Fibroblast of the aortic adventitia (primary cell): ENCODE measurements at regions not wholly inside any gene's neighbourhood (a gene's known extent, or its start where the extent isn't known, plus 50 kb on each side); places are given as distances from the start of the nearest gene placed in this dataset.

Source experiments
- DNase-seq: peaks from one replicate; pipeline ENCODE4 v3.0.0-alpha.2; 2010; ENCODE audit warnings: low read depth
- H3K4me3 ChIP-seq: 2 replicates; pipeline ENCODE4 v1.5.1; 2011; ENCODE audit warnings: low read depth, mild to moderate bottlenecking, control low read depth, low read length, moderate library complexity
- CTCF ChIP-seq: IDR thresholded peaks from 2 replicates; pipeline ENCODE4 v1.5.1; 2011; ENCODE audit warnings: mild to moderate bottlenecking, low read length, control low read depth, inconsistent platforms; ENCODE audit not compliant: insufficient read depth

DNA sequence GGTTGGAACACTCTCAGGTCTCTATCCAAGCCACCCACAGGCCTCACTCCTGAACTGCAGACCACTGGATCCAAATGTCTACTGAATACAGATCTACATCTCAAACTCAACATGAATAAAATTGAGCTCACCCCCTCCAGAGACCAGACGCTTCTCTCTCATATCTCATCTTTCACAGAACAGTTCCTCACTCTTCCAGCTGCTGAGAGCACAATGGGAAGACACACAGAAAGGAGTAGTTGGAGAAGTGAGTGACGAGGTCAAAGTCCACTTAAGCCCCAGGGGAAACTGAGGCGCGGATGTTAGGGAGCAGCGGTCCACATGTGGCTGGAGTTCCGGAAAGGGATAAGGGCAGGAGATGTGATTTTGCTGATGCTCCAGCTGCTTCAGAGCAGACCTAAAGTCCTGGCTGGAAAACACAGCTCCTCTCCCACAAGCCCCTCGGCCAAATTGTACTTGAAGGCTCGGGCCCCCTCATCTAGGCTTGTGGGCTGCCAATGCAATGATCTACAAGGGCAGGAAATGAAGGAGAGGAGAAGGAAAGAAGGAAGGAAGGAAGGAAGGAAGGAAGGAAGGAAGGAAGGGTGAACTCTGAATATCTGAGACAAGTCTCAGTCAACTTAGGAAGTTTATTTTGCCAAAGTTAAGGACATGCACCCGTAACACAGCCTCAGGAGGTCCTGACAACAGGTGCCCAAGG lies 211.2 kb upstream of the TLE3 start:
- TF ChIP-seq CTCF = no peak
- DNase-seq = no peak
- H3K4me3 ChIP-seq = no peak overlapping the region

- DNase-seq = no peak
- no peak overlapping the region for H3K4me3 ChIP-seq
- TF ChIP-seq CTCF = no peak
These were observed 210.5 kb upstream of the TLE3 start for GRCh38 chr15:70308011-70308734.

- no peak for TF ChIP-seq CTCF
- H3K4me3 ChIP-seq = no peak overlapping the region
- DNase-seq = no peak
These were observed 208.9 kb upstream of the TLE3 start for GRCh38 chr15:70306582-70306981.

DNA sequence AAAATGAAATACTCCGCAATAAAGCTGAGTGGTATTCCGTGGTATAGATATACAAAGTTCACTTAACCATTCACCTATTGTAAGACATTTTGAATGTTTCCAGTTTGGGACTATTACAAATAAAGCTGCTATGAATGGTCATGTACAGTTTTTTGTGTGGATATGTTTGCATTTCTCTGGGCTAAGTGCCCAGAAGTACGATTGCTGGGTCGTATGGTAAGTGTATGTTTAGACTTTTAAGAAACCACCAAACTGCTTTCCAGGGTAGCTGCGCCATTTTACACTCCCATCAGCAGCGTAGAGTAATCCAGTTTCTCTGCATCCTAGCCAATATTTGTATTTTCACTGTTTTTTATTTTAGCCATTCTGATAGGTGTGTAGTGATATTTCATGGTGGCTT lies 208.4 kb upstream of the TLE3 start:
- no peak for TF ChIP-seq CTCF
- DNase-seq = no peak
- H3K4me3 ChIP-seq = no peak overlapping the region

DNA sequence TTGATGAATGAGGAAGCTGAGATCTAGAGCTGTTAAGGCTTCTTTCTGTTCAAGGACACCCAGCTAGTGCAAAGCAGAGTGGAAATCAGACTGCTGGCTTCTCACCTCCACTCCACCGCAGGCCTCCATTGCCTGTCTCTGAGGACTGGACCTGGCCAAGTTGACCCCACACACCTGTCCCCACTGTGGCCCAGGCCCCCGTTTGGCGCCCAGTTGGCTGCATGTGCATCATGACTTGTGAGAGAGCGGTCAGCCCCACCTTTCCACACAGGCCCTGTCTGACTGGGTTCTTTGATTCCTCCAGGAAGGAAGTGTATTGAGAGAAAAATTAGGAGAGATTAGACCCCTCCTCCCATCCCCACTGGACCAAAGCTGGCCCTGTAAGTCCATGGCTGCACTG lies 206.3 kb upstream of the TLE3 start:
- no peak for TF ChIP-seq CTCF
- DNase-seq = no peak
- H3K4me3 ChIP-seq = no peak overlapping the region

DNA sequence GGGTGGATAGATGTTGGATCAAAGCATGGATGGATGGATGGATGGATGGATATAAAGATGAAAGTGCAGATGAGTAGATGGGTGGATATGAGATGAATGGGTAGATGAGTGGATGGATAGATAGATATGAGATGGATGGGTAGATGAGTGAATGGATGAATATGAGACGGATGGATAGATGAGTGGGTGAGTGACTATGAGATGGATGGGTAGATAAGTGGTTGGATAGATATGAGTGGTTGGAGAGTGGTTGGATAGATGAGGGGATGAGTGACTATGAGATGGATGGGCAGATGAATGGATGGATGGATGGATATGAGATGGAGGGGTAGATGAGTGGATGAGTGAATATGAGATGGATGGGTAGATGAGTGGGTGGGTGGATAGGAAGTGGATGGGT lies 204.6 kb upstream of the TLE3 start:
- H3K4me3 ChIP-seq = no peak overlapping the region
- DNase-seq = no peak
- TF ChIP-seq CTCF = no peak
